Activated CD8-positive, alpha-beta memory T cell treated with anti-CD3 and anti-CD28 coated beads for 48 hours (primary cell): ENCODE measurements at regions not wholly inside any gene's neighbourhood (a gene's known extent, or its start where the extent isn't known, plus 50 kb on each side); places are given as distances from the start of the nearest gene placed in this dataset.
"Not testable (repeated sequence)": the region's sequence is repeated elsewhere in the genome, so short reads cannot be mapped to it uniquely, and the experiment has no call there.

Experiments used
- DNase-seq, 3 experiments: peaks; one replicate each; pipeline ENCODE4 v3.0.0-alpha.2; 2020; ENCODE audit warnings: low read depth in 2 of 3, low spot score in 2 of 3

GRCh38 chr1:38671221-38671620 lies 188.4 kb downstream of the RRAGC start:
- no peak for DNase-seq

GRCh38 chr1:38670544-38671122 lies 188.9 kb downstream of the RRAGC start:
- DNase-seq: no peak

- no peak for DNase-seq
These were observed 191.9 kb downstream of the RRAGC start for GRCh38 chr1:38667626-38668025.

- no peak for DNase-seq
These were observed 197.4 kb downstream of the RRAGC start for GRCh38 chr1:38662126-38662525.

- no peak for DNase-seq
These were observed 200.7 kb downstream of the RRAGC start for GRCh38 chr1:38658883-38659282.

GRCh38 chr1:38657873-38658272 lies 201.7 kb downstream of the RRAGC start:
- no peak for DNase-seq

- no peak for DNase-seq
These were observed 202.2 kb downstream of the RRAGC start for GRCh38 chr1:38657207-38657840.

- DNase-seq: no peak
These were observed 202.8 kb downstream of the RRAGC start for GRCh38 chr1:38656726-38657125.

GRCh38 chr1:38652217-38652616 lies 207.4 kb downstream of the RRAGC start:
- DNase-seq: no peak

GRCh38 chr1:38651669-38652068 lies 207.9 kb downstream of the RRAGC start:
- DNase-seq: no peak

- DNase-seq: no peak
These were observed 211.2 kb downstream of the RRAGC start for GRCh38 chr1:38648417-38648816.

GRCh38 chr1:38647341-38647740 lies 212.2 kb downstream of the RRAGC start:
- DNase-seq: not testable (repeated sequence)

- DNase-seq: no peak
These were observed 215.5 kb downstream of the RRAGC start for GRCh38 chr1:38644092-38644491.

- no peak for DNase-seq
These were observed 217.9 kb downstream of the RRAGC start for GRCh38 chr1:38641661-38642060.

GRCh38 chr1:38640371-38640770 lies 219.2 kb downstream of the RRAGC start:
- DNase-seq: no peak

GRCh38 chr1:38628241-38628640 lies 231.3 kb downstream of the RRAGC start:
- no peak for DNase-seq

GRCh38 chr1:38625939-38626338 lies 233.6 kb downstream of the RRAGC start:
- DNase-seq: no peak

- DNase-seq: no peak
These were observed 235.1 kb downstream of the RRAGC start for GRCh38 chr1:38624336-38625039.

GRCh38 chr1:38623529-38623928 lies 236.0 kb downstream of the RRAGC start:
- DNase-seq: no peak

GRCh38 chr1:38622197-38622596 lies 237.4 kb downstream of the RRAGC start:
- DNase-seq: no peak

- DNase-seq: no peak
These were observed 242.7 kb downstream of the RRAGC start for GRCh38 chr1:38616846-38617245.

GRCh38 chr1:38615680-38616079 lies 243.9 kb downstream of the RRAGC start:
- DNase-seq: no peak

GRCh38 chr1:38614861-38615260 lies 244.7 kb downstream of the RRAGC start:
- DNase-seq: no peak
